Thymus (tissue), 11 donors: ENCODE measurements at regions not wholly inside any gene's neighbourhood (a gene's known extent, or its start where the extent isn't known, plus 50 kb on each side); places are given as distances from the start of the nearest gene placed in this dataset.

Experiments
- DNase-seq, 9 donors: peaks; one replicate each; pipeline ENCODE4 v3.0.0-alpha.2; 2013; ENCODE audit warnings: low spot score in 9 of 9, low read depth in 6 of 9, missing footprints in 1 of 9
- H3K27ac ChIP-seq, 2 donors: one replicate each; pipeline ENCODE4 v1.5.1; 2013; ENCODE audit warnings: control low read depth in 1 of 2, low read depth in 1 of 2, low read length in 1 of 2, mild to moderate bottlenecking in 1 of 2, moderate library complexity in 1 of 2
- H3K27me3 ChIP-seq, 2 donors: one replicate each; pipeline ENCODE4 v1.5.1; 2013; ENCODE audit warnings: low read length in 1 of 2; ENCODE audit not compliant: control insufficient read depth in 2 of 2, insufficient read depth in 1 of 2
- H3K36me3 ChIP-seq, 2 donors: one replicate each; pipeline ENCODE4 v1.5.1; 2013; ENCODE audit warnings: low read length in 1 of 2, mild to moderate bottlenecking in 1 of 2, moderate library complexity in 1 of 2; ENCODE audit not compliant: control insufficient read depth in 2 of 2, insufficient read depth in 2 of 2
- H3K4me1 ChIP-seq, 2 donors: one replicate each; pipeline ENCODE4 v1.5.1; 2013; ENCODE audit warnings: low read length in 2 of 2; ENCODE audit not compliant: control insufficient read depth in 2 of 2, insufficient read depth in 2 of 2
- H3K4me3 ChIP-seq, 2 donors: one replicate each; pipeline ENCODE4 v1.5.1; 2013; ENCODE audit warnings: low read length in 2 of 2, control low read depth in 1 of 2, mild to moderate bottlenecking in 1 of 2
- H3K9me3 ChIP-seq, 2 donors: one replicate each; pipeline ENCODE4 v1.5.1; 2013; ENCODE audit warnings: low read length in 1 of 2, mild to moderate bottlenecking in 1 of 2; ENCODE audit not compliant: control insufficient read depth in 2 of 2, insufficient read depth in 1 of 2
- WGBS: extraction: QIAGEN DNeasy Blood & Tissue Kit; methylation state at CpG from one replicate; pipeline ENCODE4 v1.1.7; 2013; 5-methylcytosine and 5-hydroxymethylcytosine counted together
- donor health status: healthy.

- DNase-seq, result no peak
Observed at GRCh38 chr6:124901084-124901483, 61.2 kb upstream of the RNF217 start.

GRCh38 chr6:124903797-124904196, 58.4 kb upstream of the RNF217 start:
- H3K4me1 ChIP-seq, result no peaks in the 10 kb centered on the region
- no peak for DNase-seq
- no peak overlapping the region for H3K27ac ChIP-seq
- no peaks in the 10 kb centered on the region for H3K36me3 ChIP-seq
- H3K27me3 ChIP-seq, result no peaks in the 10 kb centered on the region
- no peaks in the 10 kb centered on the region for H3K9me3 ChIP-seq
- H3K4me3 ChIP-seq, result no peak overlapping the region

More at GRCh38 chr6:124901084-124901483, 61.2 kb upstream of the RNF217 start:
- Histone ChIP-seq H3K9me3 (no peaks in the 10 kb centered on the region), H3K27me3 (no peaks in the 10 kb centered on the region), H3K4me3 (no peak overlapping the region), H3K27ac (no peak overlapping the region), H3K4me1 (no peaks in the 10 kb centered on the region), H3K36me3 (no peaks in the 10 kb centered on the region)

- no peaks in the 10 kb centered on the region for H3K9me3 ChIP-seq
- DNase-seq, result no peak
- 97% methylated on average over 1 of the region's 1 CpG for WGBS
- no peak overlapping the region for H3K27ac ChIP-seq
- no peak overlapping the region for H3K4me3 ChIP-seq
- H3K36me3 ChIP-seq, result no peaks in the 10 kb centered on the region
- no peaks in the 10 kb centered on the region for H3K27me3 ChIP-seq
- no peaks in the 10 kb centered on the region for H3K4me1 ChIP-seq
Observed at GRCh38 chr6:124907596-124907995, 54.6 kb upstream of the RNF217 start.
